Urothelium cell line (cell line): ENCODE measurements at regions not wholly inside any gene's neighbourhood (a gene's known extent, or its start where the extent isn't known, plus 50 kb on each side); places are given as distances from the start of the nearest gene placed in this dataset.

Source experiments
- DNase-seq: peaks from one replicate; pipeline ENCODE4 v3.0.0; 2011; ENCODE audit warnings: low spot score, mixed read lengths
- FAIRE-seq: peaks from 2 replicates; lab custom pipeline; 2011; peaks lifted over from hg19 to GRCh38; lab: Jason Lieb, UNC

DNA sequence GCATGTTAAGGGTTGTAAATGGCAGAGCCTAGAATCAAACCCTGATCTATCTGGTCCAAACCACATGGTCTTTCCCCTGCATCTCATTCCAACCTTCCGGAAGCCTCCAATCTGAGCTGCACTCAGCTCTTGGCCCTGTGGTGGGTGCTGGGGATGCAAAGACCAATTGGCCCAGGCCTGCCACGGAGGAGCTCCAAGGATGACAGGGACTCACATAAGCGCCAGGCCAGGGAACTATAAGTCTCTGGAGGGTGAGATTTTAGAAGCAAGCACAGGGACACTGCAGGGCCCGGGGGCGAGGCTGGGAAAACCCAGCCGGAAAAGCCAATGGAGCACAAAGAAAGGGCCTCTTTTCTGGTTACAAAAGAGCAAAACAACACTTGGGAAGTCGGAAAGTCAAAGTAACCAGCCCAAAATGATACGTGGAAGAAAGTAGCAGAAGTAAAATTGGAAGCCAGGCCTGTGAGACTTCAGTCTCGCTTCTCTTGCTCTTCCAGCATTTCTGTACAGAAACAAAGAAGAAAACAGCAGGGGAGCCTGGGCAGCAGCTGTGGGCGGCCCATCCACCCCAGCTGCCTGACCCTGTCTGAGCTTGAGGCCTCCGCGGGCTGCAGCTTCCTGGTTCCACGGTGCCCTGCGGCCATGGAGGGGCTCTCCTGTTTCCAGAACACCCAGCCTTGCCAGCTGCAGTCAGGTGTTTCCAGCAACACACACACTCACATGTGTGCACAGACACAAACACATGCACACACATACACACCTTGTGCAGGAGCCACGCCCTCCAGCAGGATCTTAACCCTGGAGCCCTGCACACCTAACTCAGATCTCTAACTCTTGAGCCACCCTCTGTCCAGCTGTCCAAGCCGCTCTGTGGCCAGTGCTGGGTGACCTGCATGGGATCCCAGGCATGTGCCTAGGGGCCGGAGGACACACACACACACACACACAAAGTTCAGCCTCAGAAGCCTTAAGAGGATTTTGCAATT lies 178.2 kb downstream of the BCL11B start:
- DNase-seq: no peak

DNA sequence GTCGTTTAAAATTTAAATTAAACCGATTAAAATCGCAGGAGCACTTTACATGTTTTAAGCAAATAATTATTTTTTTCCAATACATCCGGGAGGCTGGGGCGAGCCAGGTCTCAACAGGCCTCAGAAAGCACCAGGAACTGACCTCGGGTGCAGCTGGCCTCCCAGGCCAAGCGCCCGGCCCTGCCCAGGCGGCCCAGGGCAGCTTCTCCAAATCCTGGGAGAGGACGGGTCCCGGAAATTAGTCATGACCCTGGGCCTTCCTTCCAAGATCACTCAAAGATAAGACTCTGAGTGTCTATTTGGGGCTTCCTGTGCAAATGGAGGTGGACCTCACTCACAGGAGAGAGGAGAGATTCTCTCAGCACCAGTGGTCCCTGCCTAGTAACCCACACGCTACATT lies 177.1 kb downstream of the BCL11B start:
- DNase-seq: no peak
- no peak for FAIRE-seq

More for the DNA sequence above, 178.2 kb downstream of the BCL11B start:
- no peak for FAIRE-seq

DNA sequence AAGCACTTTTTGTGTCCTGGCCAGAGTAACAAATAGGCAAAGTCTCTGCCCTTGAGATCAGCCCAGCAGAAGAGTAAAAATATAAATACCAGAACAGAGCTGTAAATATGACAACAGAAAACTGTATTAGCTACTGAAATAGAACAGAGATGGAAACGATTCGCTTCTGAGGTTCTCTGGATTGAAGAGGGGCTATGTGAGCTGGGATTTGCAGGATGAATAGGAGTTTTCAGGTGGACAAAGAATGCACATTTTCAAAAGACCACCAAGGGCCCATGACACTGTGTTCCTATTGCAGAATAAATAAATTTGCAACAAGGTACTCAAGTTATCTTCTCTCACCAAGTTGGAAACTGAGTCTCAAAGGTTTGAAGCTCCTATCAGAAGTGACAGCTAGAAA lies 176.6 kb downstream of the BCL11B start:
- no peak for FAIRE-seq
- no peak for DNase-seq

DNA sequence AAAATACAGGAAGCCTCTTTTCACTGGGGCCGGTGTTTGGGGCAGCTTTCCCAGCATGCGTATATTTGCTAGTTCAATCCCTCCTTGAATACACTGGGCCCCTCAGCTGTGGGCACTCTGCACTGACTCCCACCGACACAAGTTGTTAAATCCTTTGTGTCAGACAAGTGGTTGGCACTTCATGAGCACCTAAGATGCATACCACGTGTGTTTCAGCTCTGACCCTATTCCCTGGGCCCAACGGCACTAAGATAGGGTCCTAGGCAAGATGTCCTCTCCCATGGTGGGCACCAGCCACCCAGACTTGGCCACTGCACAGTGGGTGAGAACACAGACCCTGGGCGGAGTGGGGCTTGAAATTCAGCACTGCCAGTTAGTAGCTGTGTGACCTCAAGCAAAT lies 173.8 kb downstream of the BCL11B start:
- FAIRE-seq (no peak), DNase-seq (no peak)

DNA sequence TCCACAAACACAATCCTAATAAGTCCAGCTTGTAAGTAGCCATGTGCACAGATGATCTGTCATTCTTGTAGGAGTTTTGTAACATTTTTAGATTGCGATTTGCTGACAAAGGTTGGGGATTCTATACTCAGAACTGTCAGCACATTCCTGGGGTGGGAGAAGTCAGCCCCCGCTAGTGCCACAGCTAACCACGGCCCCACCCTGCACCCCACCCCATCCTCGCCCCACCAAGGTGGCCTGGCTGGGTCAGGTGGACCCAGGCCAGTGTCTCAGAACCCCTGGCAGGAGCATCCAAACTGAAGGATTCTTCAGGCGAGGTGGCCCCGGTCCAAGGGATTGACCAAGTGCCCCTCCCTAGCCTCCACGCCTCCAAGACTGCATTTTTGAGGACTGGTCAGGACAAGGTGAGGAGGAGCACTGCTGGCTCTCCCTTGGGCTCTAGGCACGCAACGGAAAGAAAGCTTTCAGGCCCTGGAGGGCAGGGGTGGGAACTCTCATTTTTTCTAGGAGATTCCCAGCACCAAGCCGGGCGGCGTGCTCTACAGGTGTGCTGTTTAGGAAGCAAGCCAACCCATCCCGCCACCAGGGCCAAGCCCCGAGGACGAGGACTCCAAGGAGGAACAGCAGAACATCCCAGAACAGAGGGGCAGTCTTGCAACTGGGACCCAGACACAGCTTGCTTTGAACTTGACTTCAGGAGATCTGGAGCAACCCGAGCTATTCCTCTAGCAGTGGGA lies 172.8 kb downstream of the BCL11B start:
- FAIRE-seq: no peak
- DNase-seq: no peak

DNA sequence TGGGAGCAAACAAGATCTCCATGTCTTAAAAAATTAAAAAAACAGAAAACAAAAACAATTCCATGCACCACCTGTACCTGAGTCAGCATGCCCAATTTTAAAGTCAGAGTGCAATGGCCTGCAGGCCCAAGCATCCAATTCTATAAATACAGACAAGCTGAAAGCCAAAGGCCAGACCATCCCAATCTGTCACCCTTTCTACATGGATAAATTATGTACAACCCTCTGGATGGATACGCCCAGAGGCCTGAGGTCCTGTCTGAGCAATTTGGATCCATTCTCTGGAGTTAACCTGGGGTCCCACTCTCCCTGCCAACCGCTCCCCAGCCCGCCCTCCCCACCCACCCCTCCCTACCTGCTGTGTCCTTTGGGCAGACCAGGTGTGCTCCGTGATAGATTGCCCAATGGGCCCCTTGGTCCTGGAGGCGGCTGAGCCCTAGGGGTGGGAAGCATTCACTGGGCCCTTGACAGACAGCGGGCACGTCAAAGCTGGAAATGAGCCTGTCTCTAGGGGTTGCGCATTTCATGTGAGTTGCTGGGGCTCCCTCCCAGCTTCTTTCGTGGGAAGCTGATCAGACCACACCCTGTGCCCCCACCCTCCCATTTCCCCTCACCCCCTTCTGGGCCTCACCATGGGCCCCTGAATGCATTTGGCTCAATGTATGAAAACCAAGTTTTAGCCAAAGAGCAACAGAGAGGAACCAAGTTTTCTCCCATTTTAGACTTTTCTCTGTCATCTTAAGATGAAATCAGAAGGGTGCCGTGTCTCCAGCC lies 171.3 kb downstream of the BCL11B start:
- FAIRE-seq: no peak

DNA sequence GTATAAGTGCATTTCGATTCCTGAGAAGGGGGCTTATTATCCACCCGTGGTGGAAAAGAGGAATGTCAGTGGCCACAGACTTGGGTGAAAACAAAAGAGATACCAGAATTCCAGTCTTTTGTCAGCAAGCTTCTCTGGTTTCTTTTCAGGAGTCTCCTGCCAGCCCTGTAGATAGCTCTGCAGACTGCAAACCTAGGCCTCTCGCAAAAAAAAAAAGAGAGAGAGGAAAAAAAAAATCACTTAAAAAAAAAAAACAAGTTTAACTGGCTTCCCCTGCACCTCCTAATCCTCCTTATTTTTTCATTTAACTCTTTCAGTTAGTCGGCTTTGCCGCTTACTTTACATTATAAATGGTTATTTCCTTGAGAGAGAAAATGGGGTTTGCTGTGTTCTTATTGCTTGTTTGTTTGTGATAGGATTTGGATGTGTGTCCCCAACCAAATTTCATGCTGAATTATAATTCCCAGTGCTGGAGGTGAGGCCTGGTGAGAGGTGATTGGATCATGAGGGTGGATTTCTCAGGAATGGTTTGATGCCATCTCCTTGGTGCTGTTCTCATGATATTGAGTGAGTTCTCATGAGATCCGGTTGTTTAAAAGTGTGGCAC lies 170.0 kb downstream of the BCL11B start:
- FAIRE-seq: no peak
- no peak for DNase-seq

More for the DNA sequence above, 171.3 kb downstream of the BCL11B start:
- no peak for DNase-seq

DNA sequence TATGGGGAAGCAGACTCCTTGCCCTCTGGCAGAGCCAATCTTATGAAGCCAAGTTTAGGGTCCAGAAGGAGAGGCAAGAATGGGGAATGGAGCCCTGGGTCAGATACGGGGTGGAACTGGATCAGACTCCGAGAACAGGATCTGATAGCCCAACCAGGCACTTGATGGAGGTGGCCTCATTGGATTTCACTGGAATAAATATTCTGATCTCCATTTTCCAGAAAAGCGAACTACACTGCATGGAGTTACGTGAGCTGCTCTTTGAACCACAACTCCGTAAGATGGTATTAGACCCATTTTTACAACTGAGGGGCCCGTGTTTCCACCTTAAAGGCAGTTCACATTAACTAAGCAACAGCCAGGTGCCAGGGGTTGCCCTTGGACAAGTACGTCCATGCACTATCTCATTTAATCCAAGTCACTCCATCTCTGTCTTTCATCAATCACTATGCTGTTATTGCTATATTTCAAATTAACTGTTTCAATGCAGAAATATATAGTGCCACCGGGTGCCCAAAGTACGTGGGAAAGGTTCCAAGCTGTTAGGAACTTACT lies 155.2 kb downstream of the BCL11B start:
- no peak for FAIRE-seq

DNA sequence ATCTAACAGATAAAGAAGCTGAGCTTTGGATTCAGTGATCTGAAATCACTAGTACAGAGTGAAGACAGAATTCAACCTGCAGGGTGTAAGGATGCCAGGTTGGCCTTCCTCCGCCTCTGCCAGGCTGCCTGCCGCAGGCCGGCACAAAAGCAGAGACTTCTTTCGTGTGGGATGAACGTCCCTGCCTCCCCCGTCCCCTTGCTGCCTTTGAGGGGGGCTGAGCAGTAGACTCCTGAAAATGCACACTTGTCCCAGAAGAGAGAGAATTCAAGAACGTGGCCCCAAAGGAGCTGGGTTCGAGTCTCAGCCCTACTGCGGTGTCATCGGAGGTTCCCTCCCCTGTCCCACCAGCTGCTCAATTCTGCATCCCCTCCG lies 154.3 kb downstream of the BCL11B start:
- FAIRE-seq: no peak
- DNase-seq: no peak

More for the DNA sequence above, 155.2 kb downstream of the BCL11B start:
- DNase-seq: no peak

DNA sequence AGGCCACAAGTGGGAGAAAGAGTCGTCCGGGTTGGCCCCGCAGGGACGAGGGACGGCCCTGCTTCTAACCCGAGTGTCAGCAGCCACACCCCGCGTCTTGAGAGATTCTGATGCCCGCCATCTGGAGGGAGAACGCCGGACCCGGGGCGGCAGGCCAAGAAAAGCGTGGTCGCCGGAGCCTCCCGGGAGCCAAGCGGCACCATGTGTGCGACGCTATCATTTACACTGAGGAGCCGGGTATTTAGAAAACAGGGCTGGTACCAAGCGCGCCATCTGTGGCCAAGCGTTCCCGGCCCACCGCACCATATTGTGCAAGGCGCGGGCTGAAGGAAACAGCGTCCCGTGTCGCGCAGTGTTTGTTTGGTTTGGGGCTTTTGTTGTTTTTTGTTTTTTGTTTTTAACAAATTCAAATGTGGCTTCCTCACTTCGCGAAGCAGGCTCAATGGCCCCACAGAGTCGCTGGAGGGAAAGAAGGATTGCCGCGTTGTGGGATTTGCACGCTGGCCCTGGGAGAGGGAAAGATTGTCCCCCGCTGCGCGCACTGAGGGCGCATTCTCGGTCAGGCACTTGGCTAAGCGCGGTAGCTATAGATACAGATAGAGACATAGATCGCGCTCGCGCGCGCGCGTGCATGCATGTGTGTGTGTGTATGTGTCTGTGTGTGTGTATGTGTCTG lies 153.8 kb downstream of the BCL11B start:
- FAIRE-seq: no peak
- DNase-seq: no peak

DNA sequence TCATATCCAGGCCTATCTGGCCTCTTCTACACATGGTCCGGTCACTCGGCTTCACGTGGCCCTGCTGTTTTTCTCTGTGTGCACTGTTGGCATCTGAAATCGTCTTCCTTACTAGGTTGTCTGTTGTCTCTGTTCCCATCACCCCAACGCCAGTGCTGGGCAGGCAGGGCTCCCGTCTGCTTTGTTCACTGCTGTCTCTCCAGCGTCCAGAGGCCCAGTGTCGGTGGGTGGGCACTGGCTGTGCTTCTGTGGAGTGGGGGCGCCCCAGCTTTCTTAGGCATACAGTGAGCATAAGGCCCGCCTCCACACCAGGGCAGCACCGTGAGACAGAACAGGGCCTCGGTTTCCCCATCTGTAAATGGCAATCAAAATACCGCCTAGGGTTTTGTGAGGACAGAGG lies 153.1 kb downstream of the BCL11B start:
- FAIRE-seq (no peak), DNase-seq (no peak)
